CD14-positive monocyte (primary cell): ENCODE measurements at regions not wholly inside any gene's neighbourhood (a gene's known extent, or its start where the extent isn't known, plus 50 kb on each side); places are given as distances from the start of the nearest gene placed in this dataset.

ENCODE experiments used
- DNase-seq, 3 donors: peaks; one replicate each; pipeline ENCODE4 v3.0.0-alpha.2; 2011 to 2022
- H2AFZ ChIP-seq: 2 replicates; pipeline ENCODE4 v1.6.0; 2012; ENCODE audit warnings: mild to moderate bottlenecking, low read depth, low read length, inconsistent platforms; ENCODE audit not compliant: insufficient read depth, poor library complexity, severe bottlenecking
- H3K27ac ChIP-seq, 2 donors: 1 replicate in 1 of 2; 2 replicates in 1 of 2; pipeline ENCODE4 v1.5.1; 2012 to 2013; ENCODE audit warnings: low read length in 2 of 2, control low read depth in 1 of 2, inconsistent platforms in 1 of 2, low read depth in 1 of 2, mild to moderate bottlenecking in 1 of 2
- H3K27me3 ChIP-seq, 2 donors: one replicate each; pipeline versions ENCODE4 v1.6.0 to v1.6.1; 2011 to 2013; ENCODE audit warnings: low read length in 2 of 2; ENCODE audit not compliant: control insufficient read depth in 2 of 2, insufficient read depth in 2 of 2
- H3K36me3 ChIP-seq, 2 donors: replicated peaks in 1 of 2; 1 replicate in 1 of 2; 2 replicates in 1 of 2; pipeline versions ENCODE4 v1.5.1 to v1.6.1; 2012 to 2013; ENCODE audit warnings: low read length in 2 of 2, control low read depth in 1 of 2, inconsistent platforms in 1 of 2, mild to moderate bottlenecking in 1 of 2; ENCODE audit not compliant: insufficient read depth in 2 of 2, control insufficient read depth in 1 of 2
- H3K4me1 ChIP-seq, 2 donors: 1 replicate in 1 of 2; 2 replicates in 1 of 2; pipeline versions ENCODE4 v1.5.1 to v1.6.1; 2012 to 2013; ENCODE audit warnings: low read length in 2 of 2, control low read depth in 1 of 2, inconsistent platforms in 1 of 2, mild to moderate bottlenecking in 1 of 2, moderate library complexity in 1 of 2; ENCODE audit not compliant: insufficient read depth in 2 of 2, control insufficient read depth in 1 of 2
- H3K4me2 ChIP-seq: replicated peaks from 2 replicates; pipeline ENCODE3; 2012; ENCODE audit warnings: low read length, moderate library complexity, mild to moderate bottlenecking; ENCODE audit not compliant: poor library complexity, severe bottlenecking; ENCODE audit errors: extremely low read depth
- H3K4me3 ChIP-seq, 3 experiments: fragments of 200-600 bp in 1 of 3; sonication (generic) in 1 of 3; replicated peaks in 1 of 3; 1 replicate in 2 of 3; 2 replicates in 1 of 3; pipeline ENCODE4 v1.5.1; 2011 to 2013; ENCODE audit warnings: low read length in 3 of 3, mild to moderate bottlenecking in 3 of 3, control low read depth in 2 of 3, low read depth in 2 of 3, inconsistent platforms in 1 of 3, moderate library complexity in 1 of 3
- H3K79me2 ChIP-seq: 2 replicates; pipeline ENCODE4 v1.6.0; 2012; ENCODE audit warnings: mild to moderate bottlenecking, control low read depth, inconsistent platforms, low read length, moderate library complexity; ENCODE audit not compliant: insufficient read depth
- H3K9ac ChIP-seq: 2 replicates; pipeline ENCODE4 v1.6.0; 2017; ENCODE audit warnings: low read length, mild to moderate bottlenecking; ENCODE audit not compliant: insufficient read depth, poor library complexity, severe bottlenecking
- H3K9me3 ChIP-seq, 2 donors: replicated peaks in 1 of 2; 1 replicate in 1 of 2; 2 replicates in 1 of 2; pipeline versions ENCODE4 v1.5.1 to v1.6.1; 2012 to 2013; ENCODE audit warnings: low read length in 2 of 2, control low read depth in 1 of 2; ENCODE audit not compliant: control insufficient read depth in 1 of 2, insufficient read depth in 1 of 2
- H4K20me1 ChIP-seq: 2 replicates; pipeline ENCODE4 v1.6.0; 2012; ENCODE audit warnings: mild to moderate bottlenecking, low read length, control low read depth, moderate library complexity; ENCODE audit not compliant: insufficient read depth
- H3K27ac Mint-ChIP-seq, 7 donors: one replicate each; pipeline ENCODE4 v1.8.0; 2020; ENCODE audit warnings: mild to moderate bottlenecking in 7 of 7, mixed read lengths in 7 of 7, moderate library complexity in 6 of 7, inconsistent platforms in 2 of 7
- H3K27me3 Mint-ChIP-seq, 3 donors: one replicate each; pipeline ENCODE4 v1.8.0; 2021 to 2022; ENCODE audit warnings: low read depth in 3 of 3, mild to moderate bottlenecking in 3 of 3, mixed read lengths in 3 of 3, moderate library complexity in 3 of 3, inconsistent platforms in 1 of 3
- H3K36me3 Mint-ChIP-seq, 2 donors: one replicate each; pipeline ENCODE4 v1.8.0; 2020; ENCODE audit warnings: mixed read lengths in 2 of 2, inconsistent platforms in 1 of 2, mild to moderate bottlenecking in 1 of 2
- H3K4me1 Mint-ChIP-seq: one replicate; pipeline ENCODE4 v1.8.0; 2020; ENCODE audit warnings: mild to moderate bottlenecking, mixed read lengths
- H3K4me3 Mint-ChIP-seq, 2 donors: one replicate each; pipeline ENCODE4 v1.8.0; 2020; ENCODE audit warnings: mild to moderate bottlenecking in 2 of 2, mixed read lengths in 2 of 2, moderate library complexity in 1 of 2
- H3K9me3 Mint-ChIP-seq, 7 donors: one replicate each; pipeline ENCODE4 v1.8.0; 2020 to 2022; ENCODE audit warnings: mixed read lengths in 7 of 7, mild to moderate bottlenecking in 6 of 7, moderate library complexity in 6 of 7, inconsistent platforms in 2 of 7
- WGBS: methylation state at CpG from one replicate; pipeline ENCODE4 v1.1.5; 2013; ENCODE audit warnings: missing lambda C conversion rate; ENCODE audit not compliant: insufficient coverage; 5-methylcytosine and 5-hydroxymethylcytosine counted together
- intact Hi-C, 2 donors: fragments of 100-400 bp; cut with micrococcal nuclease; formaldehyde crosslinking; loops; one replicate each; pipeline versions ENCODE4 v1.15.0 to v1.15.1; 2023
- TF ChIP-seq, protein P1 (sequence below): fragments of 200-600 bp; IDR thresholded peaks from one replicate; pipeline ENCODE4 v1.8.0; 2022; ENCODE audit warnings: antibody characterized with exemption, mild to moderate bottlenecking

DNA sequence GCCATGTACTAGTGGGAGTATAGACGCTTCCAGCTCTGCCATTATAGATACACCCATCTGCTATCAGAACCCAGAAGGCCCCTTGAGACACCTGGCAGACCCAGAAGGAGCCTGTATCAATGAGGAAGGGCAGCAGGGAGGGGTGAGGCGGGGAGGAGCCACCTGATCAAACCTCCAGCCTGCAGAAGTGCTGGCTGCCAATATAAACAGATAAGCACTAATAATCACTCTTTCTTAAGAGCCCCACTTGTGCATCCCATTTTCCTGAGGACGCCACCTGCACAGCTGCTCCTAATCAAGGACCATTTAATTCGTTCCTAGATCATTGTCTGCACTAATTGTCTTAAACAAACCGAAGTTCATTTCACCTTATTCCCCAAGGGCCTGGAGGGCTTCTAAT is 75.0 kb upstream of the NEK6 start:
- Histone ChIP-seq H3K9ac (no peak overlapping the region), H3K36me3 (no peaks in the 10 kb centered on the region), H4K20me1 (no peaks in the 10 kb centered on the region), H2AFZ (no peak overlapping the region), H3K79me2 (no peaks in the 10 kb centered on the region), H3K4me3 (no peak overlapping the region), H3K4me2 (no peak overlapping the region), H3K4me1 (peaks cover 6 to 7% of the 10 kb centered on the region in 2 donors), H3K27ac (no peak overlapping the region), H3K27me3 (peaks cover 0 to 4% of the 10 kb centered on the region in 2 donors), H3K9me3 (peaks cover 0 to 3% of the 10 kb centered on the region in 2 donors)
- peaks cover 7% of the 10 kb centered on the region for H3K4me1 Mint-ChIP-seq
- H3K9me3 Mint-ChIP-seq: peaks cover 2 to 5% (median 3%) of the 10 kb centered on the region in 7 donors
- TF ChIP-seq, protein P1, sequence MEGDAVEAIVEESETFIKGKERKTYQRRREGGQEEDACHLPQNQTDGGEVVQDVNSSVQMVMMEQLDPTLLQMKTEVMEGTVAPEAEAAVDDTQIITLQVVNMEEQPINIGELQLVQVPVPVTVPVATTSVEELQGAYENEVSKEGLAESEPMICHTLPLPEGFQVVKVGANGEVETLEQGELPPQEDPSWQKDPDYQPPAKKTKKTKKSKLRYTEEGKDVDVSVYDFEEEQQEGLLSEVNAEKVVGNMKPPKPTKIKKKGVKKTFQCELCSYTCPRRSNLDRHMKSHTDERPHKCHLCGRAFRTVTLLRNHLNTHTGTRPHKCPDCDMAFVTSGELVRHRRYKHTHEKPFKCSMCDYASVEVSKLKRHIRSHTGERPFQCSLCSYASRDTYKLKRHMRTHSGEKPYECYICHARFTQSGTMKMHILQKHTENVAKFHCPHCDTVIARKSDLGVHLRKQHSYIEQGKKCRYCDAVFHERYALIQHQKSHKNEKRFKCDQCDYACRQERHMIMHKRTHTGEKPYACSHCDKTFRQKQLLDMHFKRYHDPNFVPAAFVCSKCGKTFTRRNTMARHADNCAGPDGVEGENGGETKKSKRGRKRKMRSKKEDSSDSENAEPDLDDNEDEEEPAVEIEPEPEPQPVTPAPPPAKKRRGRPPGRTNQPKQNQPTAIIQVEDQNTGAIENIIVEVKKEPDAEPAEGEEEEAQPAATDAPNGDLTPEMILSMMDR: no peak
- peaks cover 6 to 29% (median 19%) of the 10 kb centered on the region in 3 donors for H3K27me3 Mint-ChIP-seq
- 87% methylated on average over 3 of the region's 5 CpGs for WGBS
- no peak for DNase-seq
- no peaks in the 10 kb centered on the region for H3K36me3 Mint-ChIP-seq
- no peak overlapping the region for H3K27ac Mint-ChIP-seq
- intact Hi-C loops: no loop called here
- H3K4me3 Mint-ChIP-seq: no peak overlapping the region

DNA sequence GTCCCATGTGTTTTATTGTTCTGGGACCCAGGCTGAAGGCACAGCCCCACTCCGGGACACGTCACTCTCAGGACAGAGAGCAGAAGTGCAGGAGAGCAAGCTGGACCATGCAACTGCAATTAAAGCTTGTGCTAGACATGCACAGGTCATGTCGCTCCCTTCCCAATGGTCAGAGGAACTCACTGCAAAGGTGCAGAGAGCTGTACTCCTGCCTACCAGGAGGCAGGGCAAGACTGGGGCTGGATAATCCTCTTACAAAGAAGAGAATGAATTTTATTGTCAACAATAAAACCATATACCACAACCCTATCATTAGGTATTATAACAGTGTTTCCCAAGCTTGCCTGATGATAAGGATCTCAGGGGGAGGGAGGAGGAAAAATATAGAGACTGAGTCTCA is 74.0 kb upstream of the NEK6 start:
- Mint-ChIP-seq H3K9me3 (peaks cover 2 to 5% (median 3%) of the 10 kb centered on the region in 7 donors), H3K4me3 (no peak overlapping the region), H3K27ac (no peak overlapping the region), H3K36me3 (peaks cover 0 to 4% of the 10 kb centered on the region in 2 donors), H3K4me1 (peaks cover 7% of the 10 kb centered on the region), H3K27me3 (peaks cover 6 to 29% (median 19%) of the 10 kb centered on the region in 3 donors)
- intact Hi-C loops: no loop called here
- no peak overlapping the region for H3K27ac ChIP-seq
- H3K9ac ChIP-seq: no peak overlapping the region
- H3K4me2 ChIP-seq: no peak overlapping the region
- peaks cover 0 to 3% of the 10 kb centered on the region in 2 donors for H3K9me3 ChIP-seq
- no peaks in the 10 kb centered on the region for H4K20me1 ChIP-seq
- TF ChIP-seq, protein P1: no peak
- H3K4me1 ChIP-seq: peaks cover 6 to 7% of the 10 kb centered on the region in 2 donors
- H3K4me3 ChIP-seq: no peak overlapping the region
- H2AFZ ChIP-seq: no peak overlapping the region
- no peaks in the 10 kb centered on the region for H3K79me2 ChIP-seq
- H3K27me3 ChIP-seq: peaks cover 0 to 4% of the 10 kb centered on the region in 2 donors
- no peaks in the 10 kb centered on the region for H3K36me3 ChIP-seq
- DNase-seq: no peak
- WGBS: 100% methylated on average over 2 of the region's 3 CpGs
